LNCaP clone FGC (cell line): ENCODE measurements at regions not wholly inside any gene's neighbourhood (a gene's known extent, or its start where the extent isn't known, plus 50 kb on each side); places are given as distances from the start of the nearest gene placed in this dataset.
"Not testable (repeated sequence)": the region's sequence is repeated elsewhere in the genome, so short reads cannot be mapped to it uniquely, and the experiment has no call there.

Experiments
- DNase-seq: peaks from one replicate; pipeline ENCODE4 v3.0.0-alpha.2; 2011; ENCODE audit warnings: low read depth
- H3K4me3 ChIP-seq: 2 replicates; pipeline ENCODE4 v1.5.1; 2011; ENCODE audit warnings: mild to moderate bottlenecking, low read depth, low read length, control low read depth
- CTCF ChIP-seq: IDR thresholded peaks from 2 replicates; pipeline ENCODE4 v1.5.1; 2012; ENCODE audit warnings: mild to moderate bottlenecking; ENCODE audit not compliant: control insufficient read depth, insufficient read depth; ENCODE audit errors: extremely low read depth

DNA sequence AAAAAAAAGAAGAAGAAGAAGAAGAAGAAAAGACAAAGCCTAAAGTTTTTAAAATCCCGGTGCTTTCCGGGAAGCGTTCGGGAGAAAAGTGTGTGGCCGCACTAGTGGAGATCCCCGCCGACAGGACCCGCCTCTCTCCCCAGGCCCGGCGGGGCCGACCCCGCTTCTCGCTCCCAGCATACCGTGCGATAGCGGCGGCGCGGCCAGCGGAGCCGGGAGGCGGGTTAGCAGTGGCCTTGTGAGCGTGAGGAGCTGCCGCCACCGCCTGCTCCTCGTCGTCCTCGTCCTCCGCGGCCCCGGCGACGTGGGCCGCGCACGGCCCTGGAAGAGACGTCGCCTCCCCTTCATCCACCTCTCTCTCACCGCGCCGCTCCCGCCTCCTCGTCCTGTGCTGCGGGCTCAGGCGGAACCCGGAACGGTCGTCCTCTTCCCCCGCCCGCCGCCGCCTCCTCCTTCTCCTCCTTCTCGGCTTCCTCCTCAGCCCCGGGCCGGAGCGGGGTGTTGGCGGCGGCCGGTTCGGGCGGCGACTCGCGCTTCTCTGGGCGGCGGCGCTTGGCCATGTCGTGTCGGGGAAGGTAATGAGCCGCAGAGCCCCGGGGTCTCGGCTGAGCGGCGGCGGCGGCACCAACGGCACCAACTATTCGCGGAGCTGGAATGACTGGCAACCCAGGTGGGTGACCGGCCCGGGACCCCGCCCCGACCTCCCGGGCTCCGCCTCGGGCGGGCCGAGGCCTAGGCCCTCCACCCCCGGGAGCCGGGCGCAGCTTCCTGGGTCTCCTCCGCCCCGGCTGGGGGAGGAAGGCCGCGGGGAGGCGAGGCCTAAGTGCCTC is 62.6 kb upstream of the CDR2 start:
- peak overlapping the region; percentile 70 for H3K4me3 ChIP-seq
- peak; percentile 17 for DNase-seq

DNA sequence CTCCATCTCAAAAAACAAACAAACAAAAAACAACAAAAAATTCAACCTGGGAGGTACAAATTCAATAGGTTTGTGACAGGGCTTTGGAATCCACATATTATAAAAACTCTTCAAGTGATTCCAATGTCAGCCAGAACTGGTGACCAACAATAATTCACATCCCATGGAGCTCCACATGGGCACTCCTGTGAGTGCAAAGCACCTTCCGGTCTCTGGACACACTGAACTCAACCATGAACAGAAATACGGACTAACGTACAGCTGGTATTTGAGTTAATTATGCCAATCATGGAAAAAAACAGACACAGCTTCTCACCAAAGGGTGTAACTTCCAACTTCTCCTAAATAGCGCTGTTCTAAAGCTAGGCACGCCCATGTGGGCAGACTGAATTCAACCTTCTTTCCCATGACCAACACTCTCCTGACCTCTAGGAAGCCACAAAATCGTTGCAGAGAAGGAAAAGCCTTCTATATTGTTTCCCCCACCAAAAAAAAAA is 62.0 kb upstream of the CDR2 start:
- DNase-seq: not testable (repeated sequence)
- H3K4me3 ChIP-seq: peak overlapping the region; percentile 70

GRCh38 chr16:22431314-22431713 is 56.9 kb upstream of the CDR2 start:
- DNase-seq, H3K4me3 ChIP-seq: not testable (repeated sequence)

DNA sequence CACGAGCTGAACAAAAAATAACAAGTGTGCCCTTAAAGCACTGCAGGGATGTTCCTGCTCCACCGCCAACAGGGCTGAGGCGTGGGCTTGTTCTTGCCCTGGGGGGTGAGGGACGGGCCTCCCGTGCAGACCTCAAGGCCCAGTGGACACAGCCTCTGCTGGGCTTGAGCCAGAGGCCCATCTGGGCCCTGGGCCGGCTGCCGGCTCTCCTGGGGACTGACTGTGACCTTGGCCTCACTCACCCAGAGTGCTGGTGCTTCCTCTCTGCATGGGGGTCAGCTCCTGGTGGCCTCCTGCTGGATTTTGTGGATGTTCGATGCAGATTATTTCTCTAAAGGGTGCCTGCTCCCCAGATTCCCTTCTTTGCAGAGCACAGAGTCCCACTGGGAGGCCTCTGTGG is 54.2 kb upstream of the CDR2 start:
- TF ChIP-seq CTCF: no peak
- no peak for DNase-seq
- no peak overlapping the region for H3K4me3 ChIP-seq

DNA sequence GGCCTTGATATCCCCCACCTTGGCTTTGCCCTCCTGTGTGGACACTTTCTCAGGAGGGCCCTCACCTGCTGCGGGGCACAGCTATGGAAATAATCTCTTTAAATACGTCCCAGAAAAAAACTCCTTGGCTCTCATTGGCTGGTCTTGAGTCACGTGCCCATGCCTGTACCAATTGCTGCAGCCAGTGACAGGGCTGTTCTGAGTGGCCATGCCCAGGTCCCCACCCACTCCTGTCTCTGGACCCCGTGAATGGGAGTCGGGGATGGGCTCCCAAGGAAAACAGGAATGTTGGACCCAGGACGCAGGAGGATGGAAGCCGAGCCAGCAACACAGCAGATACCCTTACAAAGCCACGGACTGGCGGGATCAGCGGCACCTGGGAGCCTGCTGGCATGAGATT is 53.1 kb upstream of the CDR2 start:
- no peak for TF ChIP-seq CTCF
- no peak for DNase-seq
- H3K4me3 ChIP-seq: no peak overlapping the region

DNA sequence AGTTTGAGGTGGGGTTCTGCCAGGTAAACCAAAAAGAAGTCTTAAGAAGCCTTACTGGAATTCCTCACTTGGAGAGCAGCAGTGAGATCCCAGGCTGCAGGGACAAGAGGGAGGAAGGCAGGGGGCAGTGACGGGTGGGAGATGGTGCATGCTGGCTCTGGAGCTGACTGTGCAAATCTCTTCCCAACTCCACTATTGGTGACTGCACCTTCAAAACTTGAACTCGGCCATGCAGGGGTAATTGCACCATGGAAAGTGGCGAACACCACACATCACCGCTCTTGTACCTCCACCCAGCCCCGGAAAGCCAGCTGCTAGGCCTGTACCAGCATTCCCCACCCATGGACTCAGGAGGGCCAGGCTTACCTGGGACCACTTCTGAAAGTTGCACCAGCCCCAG is 51.4 kb upstream of the CDR2 start:
- TF ChIP-seq CTCF: no peak
- no peak for DNase-seq
- H3K4me3 ChIP-seq: no peak overlapping the region

- TF ChIP-seq CTCF: no peak
- no peak overlapping the region for H3K4me3 ChIP-seq
These were observed 50.8 kb upstream of the CDR2 start for GRCh38 chr16:22425036-22425801.

DNA sequence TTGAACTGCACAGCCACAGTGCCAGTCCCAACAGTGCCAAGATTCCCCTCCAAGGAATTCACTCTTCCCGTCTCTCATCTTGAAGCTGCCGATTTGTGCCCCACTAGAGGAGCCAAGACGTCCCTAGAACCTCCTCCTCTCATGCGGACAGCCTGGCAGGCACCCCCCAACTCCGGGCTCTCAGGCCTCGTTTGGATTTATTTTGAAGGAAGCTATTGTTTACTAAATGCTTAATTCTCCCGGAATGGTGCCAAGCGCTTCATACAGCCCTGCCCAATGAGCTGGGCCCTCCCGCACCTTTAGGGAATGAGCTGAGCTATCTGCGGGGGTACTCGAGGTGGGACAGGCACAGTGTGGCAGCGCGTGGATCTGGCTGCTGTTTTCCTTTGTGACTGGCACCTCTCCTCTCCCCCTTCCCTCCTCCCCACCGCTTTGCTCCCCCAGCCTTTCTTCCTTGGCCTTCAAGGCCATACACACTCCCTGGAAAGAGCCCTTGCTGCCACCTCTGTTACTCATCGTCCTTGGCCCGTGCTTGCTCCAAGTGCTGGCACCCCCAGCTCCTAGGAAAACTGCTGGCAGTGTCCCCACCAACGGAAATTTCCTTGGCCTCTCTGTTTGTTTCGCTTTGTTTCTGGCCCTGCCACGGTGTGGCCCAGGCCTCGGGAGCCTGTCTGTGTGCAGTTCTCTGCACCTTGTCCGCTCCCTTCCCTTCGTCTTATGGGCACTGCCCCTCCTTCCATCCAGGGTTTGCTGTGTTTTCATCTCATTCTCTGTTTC is 49.9 kb upstream of the CDR2 start:
- H3K4me3 ChIP-seq: no peak overlapping the region
- TF ChIP-seq CTCF: no peak
- DNase-seq: no peak

More at GRCh38 chr16:22425036-22425801, 50.8 kb upstream of the CDR2 start:
- DNase-seq: no peak
